GM12891 (cell line): ENCODE measurements at regions not wholly inside any gene's neighbourhood (a gene's known extent, or its start where the extent isn't known, plus 50 kb on each side); places are given as distances from the start of the nearest gene placed in this dataset.

Source experiments
- DNase-seq: peaks from one replicate; pipeline ENCODE4 v3.0.0; 2011; ENCODE audit warnings: low spot score; ENCODE audit not compliant: insufficient read length
- FAIRE-seq: peaks from 2 replicates; lab custom pipeline; 2011; peaks lifted over from hg19 to GRCh38; lab: Jason Lieb, UNC
- PAX5 ChIP-seq: IDR thresholded peaks from 2 replicates; pipeline ENCODE4 v1.6.1; 2011; ENCODE audit warnings: low read length, moderate library complexity, mild to moderate bottlenecking; ENCODE audit not compliant: insufficient read depth, severe bottlenecking
- POLR2A ChIP-seq: IDR thresholded peaks from 2 replicates; pipeline ENCODE4 v1.6.1; 2011; ENCODE audit warnings: low read depth, low read length, control low read depth
- POLR2AphosphoS5 ChIP-seq: IDR thresholded peaks from 2 replicates; pipeline ENCODE4 v1.6.1; 2011; ENCODE audit warnings: low read depth, low read length, control low read depth
- POU2F2 ChIP-seq: IDR thresholded peaks from 2 replicates; pipeline ENCODE4 v1.6.1; 2011; ENCODE audit warnings: low read depth, mild to moderate bottlenecking, control low read depth, low read length, moderate library complexity
- SPI1 ChIP-seq: IDR thresholded peaks from 2 replicates; pipeline ENCODE4 v1.6.1; 2011; ENCODE audit warnings: low read depth, low read length, control low read depth
- TAF1 ChIP-seq: IDR thresholded peaks from 2 replicates; pipeline ENCODE4 v1.6.1; 2011; ENCODE audit warnings: low read depth, low read length, control low read depth

DNA sequence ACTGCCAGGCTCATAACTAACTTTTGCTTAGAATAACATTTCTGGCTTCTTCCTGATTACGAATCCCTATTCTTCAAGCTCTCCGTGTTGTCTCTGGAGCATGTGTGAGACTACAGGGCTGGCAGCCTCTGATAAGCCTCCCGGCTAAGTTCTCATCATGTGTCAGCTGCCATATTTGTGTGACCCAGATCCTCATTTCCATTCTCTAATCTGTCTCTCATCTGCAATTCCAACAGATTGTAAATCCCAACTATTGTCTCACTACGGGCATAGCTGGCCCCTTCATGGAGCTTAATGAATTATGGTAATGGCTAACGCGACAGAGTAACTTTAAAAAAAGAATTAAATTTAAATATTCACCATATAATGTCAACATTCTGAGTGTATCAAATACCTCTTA is 165.4 kb downstream of the CMPK2 start:
- no peak for DNase-seq
- TF ChIP-seq SPI1 (no peak), POLR2A (no peak), TAF1 (no peak), POU2F2 (no peak), PAX5 (no peak), POLR2AphosphoS5 (no peak)
- no peak for FAIRE-seq

DNA sequence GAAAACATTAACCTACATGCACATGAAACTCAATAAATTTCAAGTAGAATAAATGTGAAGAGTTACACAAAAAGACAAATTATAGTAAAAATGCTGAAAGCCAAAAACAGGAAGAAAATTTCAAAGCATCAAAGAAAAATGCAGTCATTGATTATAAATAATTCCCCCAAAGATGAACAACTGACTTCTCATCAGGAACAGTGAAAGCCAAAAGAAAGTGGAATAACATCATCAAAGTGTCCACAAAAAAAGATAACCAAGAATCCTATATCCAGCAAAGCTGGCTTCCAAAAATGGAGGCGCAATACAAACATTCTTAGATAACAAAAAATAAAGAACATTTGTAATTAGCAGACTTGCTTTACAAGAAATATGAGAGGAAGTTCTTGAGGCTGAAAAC is 161.6 kb downstream of the CMPK2 start:
- FAIRE-seq (no peak), DNase-seq (no peak)
- TF ChIP-seq TAF1: no peak
- no peak for TF ChIP-seq SPI1
- TF ChIP-seq POLR2AphosphoS5: no peak
- TF ChIP-seq POU2F2: no peak
- TF ChIP-seq PAX5: no peak
- no peak for TF ChIP-seq POLR2A

- FAIRE-seq: no peak
- DNase-seq: no peak
- TF ChIP-seq POLR2A (no peak), SPI1 (no peak)
Measured at GRCh38 chr2:6721395-6721794, 144.3 kb downstream of the CMPK2 start.

- DNase-seq: no peak
- no peak for FAIRE-seq
- TF ChIP-seq POLR2AphosphoS5: no peak
- TF ChIP-seq POU2F2: no peak
- no peak for TF ChIP-seq SPI1
- TF ChIP-seq POLR2A: no peak
Measured at GRCh38 chr2:6722574-6722973, 143.1 kb downstream of the CMPK2 start.

DNA sequence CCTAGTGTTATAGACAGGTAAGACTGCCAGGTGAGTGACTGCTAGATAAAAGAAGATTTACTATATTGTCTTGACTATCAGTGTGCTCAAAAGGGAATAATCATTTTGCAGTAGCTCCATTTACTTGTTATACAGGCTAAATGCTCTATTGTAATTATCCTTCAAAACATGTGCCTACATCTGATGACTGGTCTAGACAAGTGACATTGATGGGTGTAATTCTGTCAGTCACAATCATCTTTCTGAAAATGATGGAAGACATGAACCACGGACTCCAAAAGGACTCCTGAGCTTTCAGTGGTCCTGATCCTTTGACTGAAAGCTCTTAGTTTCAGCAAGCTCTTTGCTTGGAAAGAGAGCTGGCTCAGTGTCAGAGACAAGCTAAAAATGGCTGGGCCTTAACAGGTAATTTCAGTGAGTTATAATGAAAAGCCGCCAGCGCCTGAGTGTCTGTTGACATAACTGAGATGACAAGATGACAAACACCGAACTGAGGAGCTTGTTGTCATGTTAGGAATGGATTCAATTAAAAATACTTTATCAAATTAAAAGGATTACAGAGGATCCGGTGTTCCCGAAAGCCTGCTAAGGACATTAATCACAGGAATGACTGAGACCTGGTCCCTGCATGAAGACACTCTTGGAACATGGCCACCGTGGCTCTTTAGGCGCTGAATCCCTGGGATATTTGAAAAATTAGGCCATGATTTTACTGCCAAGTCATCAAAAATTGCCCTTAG is 141.7 kb downstream of the CMPK2 start:
- DNase-seq (no peak), FAIRE-seq (no peak)
- no peak for TF ChIP-seq PAX5
- TF ChIP-seq TAF1: no peak
- no peak for TF ChIP-seq POLR2AphosphoS5
- no peak for TF ChIP-seq POU2F2
- no peak for TF ChIP-seq SPI1
- TF ChIP-seq POLR2A: no peak

DNA sequence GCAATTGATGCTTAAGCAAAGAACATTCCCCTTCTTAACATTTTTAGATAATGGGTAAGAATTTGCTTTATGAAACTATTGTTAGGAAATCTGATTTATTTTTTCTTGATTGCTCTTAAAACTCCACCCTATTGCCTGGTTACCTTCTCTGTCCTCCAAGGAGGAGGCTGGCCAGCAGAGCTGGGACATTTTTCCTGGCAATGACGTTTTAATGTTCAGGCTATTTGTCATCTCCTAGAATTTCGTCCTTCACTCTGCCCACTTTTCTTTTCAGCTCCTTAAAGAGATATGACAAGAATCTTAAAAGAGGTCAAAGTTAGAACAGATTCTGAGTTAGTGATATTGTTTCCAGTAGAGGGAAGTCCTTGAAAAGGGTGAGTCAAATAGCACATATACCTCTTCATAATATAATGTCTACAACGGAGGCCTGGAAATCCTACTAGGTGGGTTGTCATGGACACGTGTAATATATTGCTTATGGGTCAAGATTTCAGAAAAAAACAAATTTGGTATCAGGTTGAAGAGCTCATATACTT is 141.0 kb downstream of the CMPK2 start:
- DNase-seq: no peak
- no peak for TF ChIP-seq TAF1
- TF ChIP-seq POU2F2: no peak
- no peak for FAIRE-seq

GRCh38 chr2:6728156-6728555 is 137.6 kb downstream of the CMPK2 start:
- DNase-seq: no peak
- no peak for FAIRE-seq
- TF ChIP-seq SPI1 (no peak), POLR2AphosphoS5 (no peak), POLR2A (no peak), POU2F2 (no peak), PAX5 (no peak), TAF1 (no peak)

DNA sequence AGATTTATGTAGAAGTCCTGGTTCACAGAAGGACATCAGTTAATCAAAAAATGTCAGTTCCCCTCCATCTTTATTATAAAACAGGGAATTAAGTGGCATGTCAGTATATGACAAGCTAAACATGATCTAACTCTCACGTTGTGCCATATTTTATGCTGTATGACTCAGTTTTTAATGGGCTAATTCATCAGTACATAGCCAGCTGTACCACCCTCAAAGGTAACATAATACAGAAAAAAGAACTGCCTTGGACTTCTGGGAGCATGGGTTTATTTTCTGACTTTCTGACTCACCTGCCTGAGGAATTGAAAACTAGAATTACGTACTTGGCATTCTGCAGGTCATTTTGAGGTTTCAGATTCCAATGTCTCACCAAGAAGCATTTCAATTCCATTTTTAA is 135.7 kb downstream of the CMPK2 start:
- no peak for FAIRE-seq
- no peak for TF ChIP-seq POLR2A
- no peak for TF ChIP-seq TAF1
- TF ChIP-seq POU2F2: no peak
- no peak for TF ChIP-seq POLR2AphosphoS5
- no peak for TF ChIP-seq PAX5
- no peak for TF ChIP-seq SPI1
- DNase-seq: no peak

DNA sequence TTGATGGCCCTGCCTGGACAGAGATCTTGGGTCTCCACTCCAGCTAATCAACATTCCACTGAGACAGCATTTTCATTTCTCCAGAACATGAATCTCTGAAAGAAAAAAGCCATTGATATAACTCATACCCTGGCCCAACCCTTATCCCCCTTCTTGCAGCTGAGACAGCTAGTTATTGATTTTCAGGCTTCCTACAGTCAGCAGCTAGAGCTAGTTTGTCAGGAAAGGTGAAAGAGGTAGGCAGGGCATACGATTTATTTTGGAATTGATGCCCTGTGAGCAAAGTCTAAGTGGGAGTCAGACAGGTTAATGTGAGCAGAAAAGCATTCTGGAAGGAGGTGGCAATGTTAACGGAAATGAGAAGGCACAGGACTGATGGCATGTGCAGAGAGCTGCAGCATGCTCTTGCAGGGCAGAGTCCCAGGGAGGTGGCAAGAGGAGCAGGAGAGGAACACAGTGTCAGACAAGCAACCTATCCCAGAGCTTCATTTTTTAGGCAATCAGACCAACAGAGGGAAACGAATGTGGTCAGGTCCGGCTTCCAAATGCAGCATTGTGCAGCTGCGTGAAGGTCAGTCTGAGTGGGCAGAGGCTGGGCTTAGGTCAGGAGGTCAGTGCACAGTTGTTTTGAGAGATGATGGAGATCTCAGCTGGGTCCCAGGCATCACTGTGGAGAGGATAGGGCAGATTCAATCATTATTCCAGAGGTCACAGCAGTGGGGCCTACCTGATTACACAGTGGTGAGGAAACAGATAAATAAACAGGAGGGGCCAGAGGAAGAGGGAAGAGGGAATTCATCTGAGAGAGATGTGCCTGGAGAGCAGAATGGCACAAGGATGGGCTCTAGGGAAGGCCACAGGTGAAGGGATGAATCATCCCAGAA is 134.8 kb downstream of the CMPK2 start:
- TF ChIP-seq POLR2AphosphoS5: no peak
- no peak for TF ChIP-seq TAF1
- no peak for TF ChIP-seq POLR2A
- no peak for TF ChIP-seq PAX5
- TF ChIP-seq SPI1: no peak
- TF ChIP-seq POU2F2: no peak
- FAIRE-seq (no peak), DNase-seq (no peak)

DNA sequence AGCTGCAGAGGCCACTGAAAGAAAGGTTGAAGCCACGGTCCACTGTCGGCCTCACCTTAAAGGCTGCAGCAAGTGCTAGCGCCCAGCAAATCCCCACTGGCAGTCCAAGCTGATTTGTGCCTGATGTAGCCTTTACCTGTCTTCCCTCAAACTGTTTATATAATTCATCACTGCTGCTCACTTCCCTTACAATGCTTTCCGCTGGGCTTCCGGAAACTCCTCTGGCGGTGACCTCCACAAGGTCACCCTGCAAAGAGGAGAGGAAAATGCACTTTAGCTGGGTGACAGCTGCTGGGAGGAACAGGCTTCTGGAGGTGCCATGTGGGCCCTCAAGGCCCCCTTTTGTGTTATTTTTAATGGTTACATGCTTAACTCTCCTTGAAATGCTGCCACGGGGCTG is 126.2 kb downstream of the CMPK2 start:
- no peak for DNase-seq
- TF ChIP-seq PAX5 (no peak), POLR2AphosphoS5 (no peak), SPI1 (no peak), TAF1 (no peak), POU2F2 (no peak), POLR2A (no peak)
- FAIRE-seq: no peak
